BE2C (cell line): ENCODE measurements at regions not wholly inside any gene's neighbourhood (a gene's known extent, or its start where the extent isn't known, plus 50 kb on each side); places are given as distances from the start of the nearest gene placed in this dataset.

Experiments
- DNase-seq: peaks from one replicate; pipeline ENCODE4 v3.0.0-alpha.2; 2020
- H3K27me3 ChIP-seq: fragments of 250-450 bp; sonication (Bioruptor Pico); 2 replicates; pipeline ENCODE4 v1.5.1; 2020; ENCODE audit warnings: mild to moderate bottlenecking
- H3K36me3 ChIP-seq: fragments of 250-450 bp; sonication (Bioruptor Pico); 2 replicates; pipeline ENCODE4 v1.5.1; 2020; ENCODE audit warnings: mild to moderate bottlenecking
- H3K4me1 ChIP-seq: fragments of 250-450 bp; sonication (Bioruptor Pico); 2 replicates; pipeline ENCODE4 v1.5.1; 2020
- H3K4me3 ChIP-seq: 2 replicates; pipeline ENCODE4 v1.5.1; 2011; ENCODE audit warnings: low read depth, low read length
- H3K9me3 ChIP-seq: fragments of 250-450 bp; sonication (Bioruptor Pico); 2 replicates; pipeline ENCODE4 v1.5.1; 2020
- CTCF ChIP-seq: IDR thresholded peaks from 2 replicates; pipeline ENCODE4 v1.5.1; 2012; ENCODE audit warnings: mild to moderate bottlenecking, low read depth, low read length

GRCh38 chr14:88937706-88938105, 113.3 kb downstream of the TTC8 start:
- peaks cover 13% of the 10 kb centered on the region for H3K4me1 ChIP-seq
- no peaks in the 10 kb centered on the region; the same call in 1 of the 2 replicates for H3K36me3 ChIP-seq
- no peak for DNase-seq
- H3K4me3 ChIP-seq, result no peak overlapping the region
- no peak for TF ChIP-seq CTCF
- H3K27me3 ChIP-seq, result no peaks in the 10 kb centered on the region
- H3K9me3 ChIP-seq, result no peaks in the 10 kb centered on the region; the same call in 1 of the 2 replicates

- no peak for TF ChIP-seq CTCF
- no peaks in the 10 kb centered on the region for H3K27me3 ChIP-seq
- DNase-seq, result no peak
- H3K36me3 ChIP-seq, result no peaks in the 10 kb centered on the region; the same call in 1 of the 2 replicates
- H3K4me3 ChIP-seq, result no peak overlapping the region
- no peaks in the 10 kb centered on the region; the same call in 1 of the 2 replicates for H3K9me3 ChIP-seq
- peaks cover 10% of the 10 kb centered on the region for H3K4me1 ChIP-seq
Measured at GRCh38 chr14:88940671-88941070, 116.2 kb downstream of the TTC8 start.

- no peaks in the 10 kb centered on the region for H3K27me3 ChIP-seq
- TF ChIP-seq CTCF, result no peak
- no peaks in the 10 kb centered on the region; the same call in 1 of the 2 replicates for H3K36me3 ChIP-seq
- no peak for DNase-seq
- peaks cover 10% of the 10 kb centered on the region for H3K4me1 ChIP-seq
- H3K4me3 ChIP-seq, result no peak overlapping the region
- H3K9me3 ChIP-seq, result no peaks in the 10 kb centered on the region; the same call in 1 of the 2 replicates
Measured at GRCh38 chr14:88941414-88941813, 117.0 kb downstream of the TTC8 start.

- no peaks in the 10 kb centered on the region for H3K27me3 ChIP-seq
- peaks cover 11% of the 10 kb centered on the region for H3K9me3 ChIP-seq
- no peaks in the 10 kb centered on the region for H3K36me3 ChIP-seq
- H3K4me3 ChIP-seq, result no peak overlapping the region
- no peak for TF ChIP-seq CTCF
- peaks cover 12% of the 10 kb centered on the region for H3K4me1 ChIP-seq
- DNase-seq, result no peak
Measured at GRCh38 chr14:88947646-88948598, 123.5 kb downstream of the TTC8 start.

GRCh38 chr14:88950069-88950468, 125.6 kb downstream of the TTC8 start:
- H3K27me3 ChIP-seq, result no peaks in the 10 kb centered on the region
- no peak overlapping the region for H3K4me3 ChIP-seq
- peaks cover 15% of the 10 kb centered on the region for H3K9me3 ChIP-seq
- no peak for DNase-seq
- TF ChIP-seq CTCF, result no peak
- H3K36me3 ChIP-seq, result no peaks in the 10 kb centered on the region
- H3K4me1 ChIP-seq, result peaks cover 15% of the 10 kb centered on the region

- Histone ChIP-seq H3K9me3 (peaks cover 15% of the 10 kb centered on the region), H3K27me3 (no peaks in the 10 kb centered on the region), H3K4me1 (peaks cover 25% of the 10 kb centered on the region), H3K4me3 (no peak overlapping the region), H3K36me3 (no peaks in the 10 kb centered on the region)
- no peak for DNase-seq
- TF ChIP-seq CTCF, result no peak
Measured at GRCh38 chr14:88951370-88951769, 126.9 kb downstream of the TTC8 start.
